ENCODE measurements at regions not wholly inside any gene's neighbourhood (a gene's known extent, or its start where the extent isn't known, plus 50 kb on each side); places are given as distances from the start of the nearest gene placed in this dataset.

GRCh38 chr17:54237911-54238515 is 415.3 kb downstream of the KIF2B start:
- no peak for TF ChIP-seq CTCF (IDR thresholded peaks at IDR 0.05; ENCODE audit: low read depth, low read length)
- no peak overlapping the region for H3K4me3 ChIP-seq (replicated peaks in 1 of 2; ENCODE audit: low read depth in 2 of 2, low read length in 2 of 2)
- DNase-seq (ENCODE audit: low read depth in 2 of 2) = no peak

GRCh38 chr17:54239291-54239690 is 416.6 kb downstream of the KIF2B start:
- no peak for DNase-seq (ENCODE audit: low read depth in 2 of 2)
- TF ChIP-seq CTCF (IDR thresholded peaks at IDR 0.05; ENCODE audit: low read depth, low read length) = no peak
- H3K4me3 ChIP-seq (replicated peaks in 1 of 2; ENCODE audit: low read depth in 2 of 2, low read length in 2 of 2) = no peak overlapping the region

- H3K4me3 ChIP-seq (replicated peaks in 1 of 2; ENCODE audit: low read depth in 2 of 2, low read length in 2 of 2) = no peak overlapping the region
- DNase-seq (ENCODE audit: low read depth in 2 of 2) = no peak
- TF ChIP-seq CTCF (IDR thresholded peaks at IDR 0.05; ENCODE audit: low read depth, low read length) = no peak
Measured at GRCh38 chr17:54255696-54256095, 433.0 kb downstream of the KIF2B start.

- TF ChIP-seq CTCF (IDR thresholded peaks at IDR 0.05; ENCODE audit: low read depth, low read length) = no peak
- DNase-seq (ENCODE audit: low read depth in 2 of 2) = no peak
- no peak overlapping the region for H3K4me3 ChIP-seq (replicated peaks in 1 of 2; ENCODE audit: low read depth in 2 of 2, low read length in 2 of 2)
Measured at GRCh38 chr17:54256401-54256929, 433.7 kb downstream of the KIF2B start.

GRCh38 chr17:54257440-54257839 is 434.7 kb downstream of the KIF2B start:
- no peak overlapping the region for H3K4me3 ChIP-seq (replicated peaks in 1 of 2; ENCODE audit: low read depth in 2 of 2, low read length in 2 of 2)
- no peak for DNase-seq (ENCODE audit: low read depth in 2 of 2)
- no peak for TF ChIP-seq CTCF (IDR thresholded peaks at IDR 0.05; ENCODE audit: low read depth, low read length)

- no peak overlapping the region for H3K4me3 ChIP-seq (replicated peaks in 1 of 2; ENCODE audit: low read depth in 2 of 2, low read length in 2 of 2)
- TF ChIP-seq CTCF (IDR thresholded peaks at IDR 0.05; ENCODE audit: low read depth, low read length) = no peak
- no peak for DNase-seq (ENCODE audit: low read depth in 2 of 2)
Measured at GRCh38 chr17:54259476-54259875, 436.7 kb downstream of the KIF2B start.

- TF ChIP-seq CTCF (IDR thresholded peaks at IDR 0.05; ENCODE audit: low read depth, low read length) = no peak
- no peak for DNase-seq (ENCODE audit: low read depth in 2 of 2)
- no peak overlapping the region for H3K4me3 ChIP-seq (replicated peaks in 1 of 2; ENCODE audit: low read depth in 2 of 2, low read length in 2 of 2)
Measured at GRCh38 chr17:54261465-54261864, 438.7 kb downstream of the KIF2B start.
